CD14-positive monocyte (primary cell): ENCODE measurements at regions not wholly inside any gene's neighbourhood (a gene's known extent, or its start where the extent isn't known, plus 50 kb on each side); places are given as distances from the start of the nearest gene placed in this dataset.

ENCODE experiments used
- DNase-seq, 3 donors: peaks; one replicate each; pipeline ENCODE4 v3.0.0-alpha.2; 2011 to 2022
- H2AFZ ChIP-seq: 2 replicates; pipeline ENCODE4 v1.6.0; 2012; ENCODE audit warnings: mild to moderate bottlenecking, low read depth, low read length, inconsistent platforms; ENCODE audit not compliant: insufficient read depth, poor library complexity, severe bottlenecking
- H3K27ac ChIP-seq, 2 donors: 1 replicate in 1 of 2; 2 replicates in 1 of 2; pipeline ENCODE4 v1.5.1; 2012 to 2013; ENCODE audit warnings: low read length in 2 of 2, control low read depth in 1 of 2, inconsistent platforms in 1 of 2, low read depth in 1 of 2, mild to moderate bottlenecking in 1 of 2
- H3K27me3 ChIP-seq, 2 donors: one replicate each; pipeline versions ENCODE4 v1.6.0 to v1.6.1; 2011 to 2013; ENCODE audit warnings: low read length in 2 of 2; ENCODE audit not compliant: control insufficient read depth in 2 of 2, insufficient read depth in 2 of 2
- H3K36me3 ChIP-seq, 2 donors: replicated peaks in 1 of 2; 1 replicate in 1 of 2; 2 replicates in 1 of 2; pipeline versions ENCODE4 v1.5.1 to v1.6.1; 2012 to 2013; ENCODE audit warnings: low read length in 2 of 2, control low read depth in 1 of 2, inconsistent platforms in 1 of 2, mild to moderate bottlenecking in 1 of 2; ENCODE audit not compliant: insufficient read depth in 2 of 2, control insufficient read depth in 1 of 2
- H3K4me1 ChIP-seq, 2 donors: 1 replicate in 1 of 2; 2 replicates in 1 of 2; pipeline versions ENCODE4 v1.5.1 to v1.6.1; 2012 to 2013; ENCODE audit warnings: low read length in 2 of 2, control low read depth in 1 of 2, inconsistent platforms in 1 of 2, mild to moderate bottlenecking in 1 of 2, moderate library complexity in 1 of 2; ENCODE audit not compliant: insufficient read depth in 2 of 2, control insufficient read depth in 1 of 2
- H3K4me2 ChIP-seq: replicated peaks from 2 replicates; pipeline ENCODE3; 2012; ENCODE audit warnings: low read length, moderate library complexity, mild to moderate bottlenecking; ENCODE audit not compliant: poor library complexity, severe bottlenecking; ENCODE audit errors: extremely low read depth
- H3K4me3 ChIP-seq, 3 experiments: fragments of 200-600 bp in 1 of 3; sonication (generic) in 1 of 3; replicated peaks in 1 of 3; 1 replicate in 2 of 3; 2 replicates in 1 of 3; pipeline ENCODE4 v1.5.1; 2011 to 2013; ENCODE audit warnings: low read length in 3 of 3, mild to moderate bottlenecking in 3 of 3, control low read depth in 2 of 3, low read depth in 2 of 3, inconsistent platforms in 1 of 3, moderate library complexity in 1 of 3
- H3K79me2 ChIP-seq: 2 replicates; pipeline ENCODE4 v1.6.0; 2012; ENCODE audit warnings: mild to moderate bottlenecking, control low read depth, inconsistent platforms, low read length, moderate library complexity; ENCODE audit not compliant: insufficient read depth
- H3K9ac ChIP-seq: 2 replicates; pipeline ENCODE4 v1.6.0; 2017; ENCODE audit warnings: low read length, mild to moderate bottlenecking; ENCODE audit not compliant: insufficient read depth, poor library complexity, severe bottlenecking
- H3K9me3 ChIP-seq, 2 donors: replicated peaks in 1 of 2; 1 replicate in 1 of 2; 2 replicates in 1 of 2; pipeline versions ENCODE4 v1.5.1 to v1.6.1; 2012 to 2013; ENCODE audit warnings: low read length in 2 of 2, control low read depth in 1 of 2; ENCODE audit not compliant: control insufficient read depth in 1 of 2, insufficient read depth in 1 of 2
- H4K20me1 ChIP-seq: 2 replicates; pipeline ENCODE4 v1.6.0; 2012; ENCODE audit warnings: mild to moderate bottlenecking, low read length, control low read depth, moderate library complexity; ENCODE audit not compliant: insufficient read depth
- H3K27ac Mint-ChIP-seq, 7 donors: one replicate each; pipeline ENCODE4 v1.8.0; 2020; ENCODE audit warnings: mild to moderate bottlenecking in 7 of 7, mixed read lengths in 7 of 7, moderate library complexity in 6 of 7, inconsistent platforms in 2 of 7
- H3K27me3 Mint-ChIP-seq, 3 donors: one replicate each; pipeline ENCODE4 v1.8.0; 2021 to 2022; ENCODE audit warnings: low read depth in 3 of 3, mild to moderate bottlenecking in 3 of 3, mixed read lengths in 3 of 3, moderate library complexity in 3 of 3, inconsistent platforms in 1 of 3
- H3K36me3 Mint-ChIP-seq, 2 donors: one replicate each; pipeline ENCODE4 v1.8.0; 2020; ENCODE audit warnings: mixed read lengths in 2 of 2, inconsistent platforms in 1 of 2, mild to moderate bottlenecking in 1 of 2
- H3K4me1 Mint-ChIP-seq: one replicate; pipeline ENCODE4 v1.8.0; 2020; ENCODE audit warnings: mild to moderate bottlenecking, mixed read lengths
- H3K4me3 Mint-ChIP-seq, 2 donors: one replicate each; pipeline ENCODE4 v1.8.0; 2020; ENCODE audit warnings: mild to moderate bottlenecking in 2 of 2, mixed read lengths in 2 of 2, moderate library complexity in 1 of 2
- H3K9me3 Mint-ChIP-seq, 7 donors: one replicate each; pipeline ENCODE4 v1.8.0; 2020 to 2022; ENCODE audit warnings: mixed read lengths in 7 of 7, mild to moderate bottlenecking in 6 of 7, moderate library complexity in 6 of 7, inconsistent platforms in 2 of 7
- CTCF ChIP-seq: fragments of 200-600 bp; IDR thresholded peaks from one replicate; pipeline ENCODE4 v1.8.0; 2022; ENCODE audit warnings: antibody characterized with exemption, mild to moderate bottlenecking
- WGBS: methylation state at CpG from one replicate; pipeline ENCODE4 v1.1.5; 2013; ENCODE audit warnings: missing lambda C conversion rate; ENCODE audit not compliant: insufficient coverage; 5-methylcytosine and 5-hydroxymethylcytosine counted together
- intact Hi-C, 2 donors: fragments of 100-400 bp; cut with micrococcal nuclease; formaldehyde crosslinking; loops; one replicate each; pipeline versions ENCODE4 v1.15.0 to v1.15.1; 2023

- Histone ChIP-seq H3K27me3 (no peaks in the 10 kb centered on the region), H3K4me2 (no peak overlapping the region), H3K9me3 (no peaks in the 10 kb centered on the region), H2AFZ (no peak overlapping the region), H3K9ac (no peak overlapping the region), H3K36me3 (no peaks in the 10 kb centered on the region), H3K79me2 (no peaks in the 10 kb centered on the region), H3K27ac (no peak overlapping the region), H3K4me3 (no peak overlapping the region), H4K20me1 (no peaks in the 10 kb centered on the region), H3K4me1 (no peaks in the 10 kb centered on the region)
- peak overlapping the region in 1 of 7 donors; percentile 42 for H3K27ac Mint-ChIP-seq
- H3K27me3 Mint-ChIP-seq: peaks cover 3 to 7% (median 3%) of the 10 kb centered on the region in 3 donors
- no peak overlapping the region for H3K4me3 Mint-ChIP-seq
- no peaks in the 10 kb centered on the region for H3K36me3 Mint-ChIP-seq
- 80% methylated on average over 7 of the region's 8 CpGs for WGBS
- TF ChIP-seq CTCF: no peak
- DNase-seq: no peak
- intact Hi-C loops: no loop called here
- peaks cover 8% of the 10 kb centered on the region for H3K4me1 Mint-ChIP-seq
- H3K9me3 Mint-ChIP-seq: peaks cover 0 to 4% (median 0%) of the 10 kb centered on the region in 7 donors
These were observed 147.8 kb upstream of the IQSEC1 start for GRCh38 chr3:13220991-13221390.

- no peak overlapping the region for H3K4me3 ChIP-seq
- H3K79me2 ChIP-seq: no peaks in the 10 kb centered on the region
- Mint-ChIP-seq H3K4me1 (peaks cover 8% of the 10 kb centered on the region), H3K27me3 (peaks cover 3 to 7% (median 3%) of the 10 kb centered on the region in 3 donors), H3K27ac (no peak overlapping the region), H3K36me3 (no peaks in the 10 kb centered on the region), H3K9me3 (peaks cover 0 to 4% (median 0%) of the 10 kb centered on the region in 7 donors), H3K4me3 (no peak overlapping the region)
- intact Hi-C loops: no loop called here
- TF ChIP-seq CTCF: no peak
- no peak for DNase-seq
- no peak overlapping the region for H3K27ac ChIP-seq
- 94% methylated on average over 9 of the region's 10 CpGs for WGBS
- no peak overlapping the region for H3K9ac ChIP-seq
- no peaks in the 10 kb centered on the region for H3K4me1 ChIP-seq
- H3K9me3 ChIP-seq: no peaks in the 10 kb centered on the region
- H2AFZ ChIP-seq: no peak overlapping the region
- no peak overlapping the region for H3K4me2 ChIP-seq
- no peaks in the 10 kb centered on the region for H3K36me3 ChIP-seq
- H4K20me1 ChIP-seq: no peaks in the 10 kb centered on the region
- H3K27me3 ChIP-seq: no peaks in the 10 kb centered on the region
These were observed 146.7 kb upstream of the IQSEC1 start for GRCh38 chr3:13219902-13220296.
